Activated B cell treated with CpG ODN at 0.5 μM for 24 hours (primary cell): ENCODE measurements at regions not wholly inside any gene's neighbourhood (a gene's known extent, or its start where the extent isn't known, plus 50 kb on each side); places are given as distances from the start of the nearest gene placed in this dataset.

ENCODE experiments used
- ATAC-seq: fragments of 200-7000 bp; cut with Tn5 transposase; one replicate; pipeline ENCODE4 v1.10.0; 2021; ENCODE audit warnings: low read depth, mild to moderate bottlenecking, moderate library complexity
- CTCF ChIA-PET: fragments of 350-600 bp; sonication (Branson Sonifier 250); formaldehyde crosslinking; loops from one replicate; lab custom pipeline; 2021; ENCODE audit warnings: antibody characterized with exemption; lab: Charles Lee
- POLR2A ChIA-PET: fragments of 350-600 bp; sonication (Branson Sonifier 250); formaldehyde crosslinking; loops from one replicate; lab custom pipeline; 2021; ENCODE audit warnings: antibody characterized with exemption; lab: Charles Lee
- DNase-seq: peaks from one replicate; pipeline ENCODE4 v3.0.0; 2022
- H3K27ac Mint-ChIP-seq: one replicate; pipeline ENCODE4 v1.8.0; 2020; ENCODE audit warnings: mixed read lengths
- H3K27me3 Mint-ChIP-seq: one replicate; pipeline ENCODE4 v1.8.0; 2021; ENCODE audit warnings: mixed read lengths
- H3K36me3 Mint-ChIP-seq: one replicate; pipeline ENCODE4 v1.8.0; 2021; ENCODE audit warnings: low read depth, mixed read lengths
- H3K4me1 Mint-ChIP-seq: one replicate; pipeline ENCODE4 v1.8.0; 2021; ENCODE audit warnings: mixed read lengths
- H3K4me3 Mint-ChIP-seq: one replicate; pipeline ENCODE4 v1.8.0; 2020; ENCODE audit warnings: mild to moderate bottlenecking, mixed read lengths
- H3K9me3 Mint-ChIP-seq: one replicate; pipeline ENCODE4 v1.8.0; 2020; ENCODE audit warnings: mixed read lengths
- CTCF ChIP-seq: fragments of 200-600 bp; IDR thresholded peaks from one replicate; pipeline ENCODE4 v1.8.0; 2022; ENCODE audit warnings: antibody characterized with exemption, mild to moderate bottlenecking
- intact Hi-C: fragments of 100-400 bp; cut with micrococcal nuclease; formaldehyde crosslinking; loops from one replicate; pipeline ENCODE4 v1.15.1; 2024

GRCh38 chrX:69379412-69379811 lies 124.7 kb upstream of the NALF2 start:
- Mint-ChIP-seq H3K4me3 (no peak overlapping the region), H3K36me3 (no peaks in the 10 kb centered on the region), H3K27me3 (no peaks in the 10 kb centered on the region), H3K4me1 (no peaks in the 10 kb centered on the region), H3K27ac (no peak overlapping the region), H3K9me3 (peaks cover 4% of the 10 kb centered on the region)
- ChIA-PET CTCF (no interaction called here), POLR2A (no interaction called here)
- TF ChIP-seq CTCF = no peak
- intact Hi-C loops = no loop called here
- ATAC-seq (no peak), DNase-seq (no peak)

GRCh38 chrX:69374569-69374968 lies 129.6 kb upstream of the NALF2 start:
- Mint-ChIP-seq H3K27me3 (no peaks in the 10 kb centered on the region), H3K36me3 (no peaks in the 10 kb centered on the region), H3K27ac (no peak overlapping the region), H3K4me1 (no peaks in the 10 kb centered on the region), H3K9me3 (peaks cover 4% of the 10 kb centered on the region), H3K4me3 (no peak overlapping the region)
- no peak for TF ChIP-seq CTCF
- ChIA-PET CTCF (no interaction called here), POLR2A (no interaction called here)
- ATAC-seq (no peak), DNase-seq (no peak)
- intact Hi-C loops = no loop called here

- Mint-ChIP-seq H3K9me3 (peaks cover 4% of the 10 kb centered on the region), H3K36me3 (no peaks in the 10 kb centered on the region), H3K27me3 (no peaks in the 10 kb centered on the region), H3K4me3 (no peak overlapping the region), H3K27ac (no peak overlapping the region), H3K4me1 (no peaks in the 10 kb centered on the region)
- CTCF ChIA-PET = no interaction called here
- ATAC-seq (no peak), DNase-seq (no peak)
- intact Hi-C loops = no loop called here
- POLR2A ChIA-PET = no interaction called here
- TF ChIP-seq CTCF = no peak
Observed at GRCh38 chrX:69372435-69372834, 131.7 kb upstream of the NALF2 start.

- CTCF ChIA-PET = no interaction called here
- ATAC-seq (no peak), DNase-seq (no peak)
- H3K27me3 Mint-ChIP-seq = no peaks in the 10 kb centered on the region
- H3K9me3 Mint-ChIP-seq = no peaks in the 10 kb centered on the region
- H3K4me3 Mint-ChIP-seq = no peak overlapping the region
- H3K36me3 Mint-ChIP-seq = no peaks in the 10 kb centered on the region
- no peaks in the 10 kb centered on the region for H3K4me1 Mint-ChIP-seq
- POLR2A ChIA-PET = no interaction called here
- no peak for TF ChIP-seq CTCF
- no peak overlapping the region for H3K27ac Mint-ChIP-seq
- intact Hi-C loops = no loop called here
Observed at GRCh38 chrX:69371159-69371558, 133.0 kb upstream of the NALF2 start.

DNA sequence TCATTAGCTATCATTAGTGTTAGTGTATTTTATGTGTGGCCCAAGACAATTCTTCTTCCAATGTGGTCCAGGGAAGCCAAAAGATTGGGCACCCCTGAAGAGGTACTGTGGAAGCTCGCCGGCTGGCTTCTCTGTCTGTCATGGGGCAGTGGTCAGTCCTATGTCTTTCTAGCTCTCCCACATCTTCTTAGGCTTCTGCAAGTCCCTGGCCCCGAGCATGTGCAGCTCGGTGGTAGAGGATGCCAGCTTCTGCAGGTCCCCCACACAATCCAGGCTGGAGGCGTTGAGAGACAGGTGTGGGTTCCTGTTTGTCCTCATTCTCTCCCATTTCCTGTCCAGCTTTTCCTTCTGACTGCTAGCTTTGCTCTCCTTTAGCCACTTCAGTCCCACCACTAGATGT lies 134.1 kb upstream of the NALF2 start:
- no peak for DNase-seq
- no peak overlapping the region for H3K4me3 Mint-ChIP-seq
- intact Hi-C loops = no loop called here
- ChIA-PET CTCF (no interaction called here), POLR2A (no interaction called here)
- H3K36me3 Mint-ChIP-seq = no peaks in the 10 kb centered on the region
- H3K27me3 Mint-ChIP-seq = no peaks in the 10 kb centered on the region
- H3K27ac Mint-ChIP-seq = no peak overlapping the region
- no peaks in the 10 kb centered on the region for H3K9me3 Mint-ChIP-seq
- no peak for TF ChIP-seq CTCF
- no peaks in the 10 kb centered on the region for H3K4me1 Mint-ChIP-seq
- ATAC-seq = no peak
